HEK293 (cell line): ENCODE measurements at regions not wholly inside any gene's neighbourhood (a gene's known extent, or its start where the extent isn't known, plus 50 kb on each side); places are given as distances from the start of the nearest gene placed in this dataset.

Experiments
- KLF9 ChIP-seq: fragments of 450-650 bp; formaldehyde crosslinking; IDR thresholded peaks from 2 replicates; pipeline ENCODE4 v1.5.1; 2016; ENCODE audit warnings: missing biosample characterization, missing genetic modification characterization, low read depth
- TF ChIP-seq, protein P1 (sequence below): fragments of 450-650 bp; formaldehyde crosslinking; IDR thresholded peaks from 2 replicates; pipeline ENCODE4 v1.5.1; 2016; ENCODE audit warnings: missing biosample characterization, missing genetic modification characterization

DNA sequence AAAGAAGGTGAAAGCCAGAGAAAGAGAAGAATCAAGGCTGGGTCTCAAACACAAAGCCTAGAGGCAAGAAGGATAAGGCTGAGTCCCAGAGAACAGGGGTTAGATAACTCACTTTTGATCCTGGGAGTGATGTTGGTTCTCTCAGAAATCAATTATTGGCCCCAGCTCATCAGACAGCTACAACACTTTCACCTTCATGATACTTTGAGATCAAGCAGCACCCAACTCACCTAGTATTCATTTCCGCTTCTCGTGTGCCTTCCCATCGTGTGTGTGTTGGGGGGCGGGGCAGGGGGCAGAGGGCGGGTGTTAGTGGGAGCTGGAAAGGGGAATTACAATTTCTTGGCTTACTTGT is 92.2 kb upstream of the RAD23B start:
- TF ChIP-seq, protein P1, sequence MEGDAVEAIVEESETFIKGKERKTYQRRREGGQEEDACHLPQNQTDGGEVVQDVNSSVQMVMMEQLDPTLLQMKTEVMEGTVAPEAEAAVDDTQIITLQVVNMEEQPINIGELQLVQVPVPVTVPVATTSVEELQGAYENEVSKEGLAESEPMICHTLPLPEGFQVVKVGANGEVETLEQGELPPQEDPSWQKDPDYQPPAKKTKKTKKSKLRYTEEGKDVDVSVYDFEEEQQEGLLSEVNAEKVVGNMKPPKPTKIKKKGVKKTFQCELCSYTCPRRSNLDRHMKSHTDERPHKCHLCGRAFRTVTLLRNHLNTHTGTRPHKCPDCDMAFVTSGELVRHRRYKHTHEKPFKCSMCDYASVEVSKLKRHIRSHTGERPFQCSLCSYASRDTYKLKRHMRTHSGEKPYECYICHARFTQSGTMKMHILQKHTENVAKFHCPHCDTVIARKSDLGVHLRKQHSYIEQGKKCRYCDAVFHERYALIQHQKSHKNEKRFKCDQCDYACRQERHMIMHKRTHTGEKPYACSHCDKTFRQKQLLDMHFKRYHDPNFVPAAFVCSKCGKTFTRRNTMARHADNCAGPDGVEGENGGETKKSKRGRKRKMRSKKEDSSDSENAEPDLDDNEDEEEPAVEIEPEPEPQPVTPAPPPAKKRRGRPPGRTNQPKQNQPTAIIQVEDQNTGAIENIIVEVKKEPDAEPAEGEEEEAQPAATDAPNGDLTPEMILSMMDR = no peak
- TF ChIP-seq KLF9 (tag by site-specific recombination) = no peak
